ENCODE measurements at regions not wholly inside any gene's neighbourhood (a gene's known extent, or its start where the extent isn't known, plus 50 kb on each side); places are given as distances from the start of the nearest gene placed in this dataset.
"Not testable (repeated sequence)": the region's sequence is repeated elsewhere in the genome, so short reads cannot be mapped to it uniquely, and the experiment has no call there.

DNA sequence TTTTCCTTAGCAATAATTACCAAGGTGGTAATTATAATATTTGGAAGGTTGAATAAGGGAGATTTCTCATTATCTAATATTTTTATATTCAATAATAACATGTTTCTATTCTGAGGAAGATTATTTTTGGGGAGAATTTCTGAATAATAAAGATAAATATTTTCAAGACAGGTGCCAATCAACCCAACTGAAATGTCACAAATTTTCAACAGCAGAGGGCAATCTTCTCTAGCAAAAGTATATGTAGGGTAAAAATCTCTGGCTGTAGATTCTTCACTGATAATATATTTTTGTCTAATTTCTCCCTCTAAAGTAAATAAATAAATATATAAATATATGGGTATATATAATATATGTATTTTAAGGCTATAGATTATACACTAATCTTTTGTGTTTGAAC, 1187.2 kb upstream of the CRIM1 start:
- intact Hi-C loops (cut with DNase I), result no loop called here
- no peak for DNase-seq
- no peak for ATAC-seq

DNA sequence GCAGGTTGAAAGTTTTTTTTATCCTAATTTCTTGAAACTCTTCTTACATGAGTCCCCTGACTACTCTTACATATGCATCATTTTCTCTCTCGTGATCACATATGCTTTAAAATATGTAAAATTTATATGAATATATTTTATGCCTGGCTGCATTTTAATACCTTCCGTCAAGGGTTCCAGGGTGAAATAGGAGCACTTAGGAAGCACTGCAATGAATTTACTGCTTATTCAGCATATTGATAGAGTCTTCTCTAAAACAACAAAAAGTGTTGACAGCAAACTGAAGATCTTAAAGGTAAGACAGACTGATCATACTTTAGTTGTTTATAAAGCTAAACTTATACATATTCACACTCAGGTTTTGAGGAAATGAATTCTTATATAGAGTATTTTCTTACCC, 1191.6 kb upstream of the CRIM1 start:
- no peak for DNase-seq
- ATAC-seq, result no peak
- intact Hi-C loops (cut with DNase I), result no loop called here

DNA sequence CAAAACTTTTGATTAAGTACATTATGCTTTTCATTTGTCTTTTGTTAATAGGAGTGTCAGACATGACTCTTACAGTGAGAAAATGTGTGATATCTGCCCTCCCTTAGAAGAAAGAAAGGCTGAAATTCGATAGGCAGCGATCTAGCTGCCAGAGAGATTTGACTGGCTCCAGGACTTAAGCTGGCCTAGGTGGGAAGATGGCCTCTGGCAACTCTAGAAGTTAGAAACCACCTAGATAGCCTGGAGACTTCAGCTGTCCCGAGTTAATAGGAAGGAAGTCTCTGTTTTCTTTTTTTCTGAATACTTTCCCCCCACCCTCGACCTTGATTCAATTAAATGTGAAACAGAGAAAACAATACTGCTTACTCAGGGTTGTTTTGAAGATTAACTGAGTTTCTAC, 1194.7 kb upstream of the CRIM1 start:
- no peak for ATAC-seq
- intact Hi-C loops (cut with DNase I), result no loop called here
- DNase-seq, result no peak

DNA sequence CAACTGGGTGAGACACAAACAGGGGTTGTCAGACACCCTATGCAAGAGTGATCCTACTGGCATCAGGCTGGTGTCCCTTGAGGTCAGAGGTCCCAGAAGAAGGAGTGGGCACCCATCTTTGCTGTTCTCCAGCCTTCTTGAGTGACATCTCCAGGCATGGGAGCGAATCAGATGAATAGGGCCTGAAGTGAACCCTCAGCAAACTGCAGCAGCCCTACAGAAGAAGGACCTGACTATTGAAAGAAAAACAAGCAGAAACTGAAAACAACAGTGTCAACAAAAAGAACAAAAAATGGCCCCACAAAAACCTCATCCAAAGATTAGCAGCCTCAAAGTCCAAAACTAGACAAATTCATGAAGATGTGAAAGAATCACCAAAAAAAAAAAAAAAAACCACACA, 1229.7 kb upstream of the CRIM1 start:
- intact Hi-C loops (cut with DNase I), result no loop called here
- ATAC-seq (no peak), DNase-seq (no peak)

DNA sequence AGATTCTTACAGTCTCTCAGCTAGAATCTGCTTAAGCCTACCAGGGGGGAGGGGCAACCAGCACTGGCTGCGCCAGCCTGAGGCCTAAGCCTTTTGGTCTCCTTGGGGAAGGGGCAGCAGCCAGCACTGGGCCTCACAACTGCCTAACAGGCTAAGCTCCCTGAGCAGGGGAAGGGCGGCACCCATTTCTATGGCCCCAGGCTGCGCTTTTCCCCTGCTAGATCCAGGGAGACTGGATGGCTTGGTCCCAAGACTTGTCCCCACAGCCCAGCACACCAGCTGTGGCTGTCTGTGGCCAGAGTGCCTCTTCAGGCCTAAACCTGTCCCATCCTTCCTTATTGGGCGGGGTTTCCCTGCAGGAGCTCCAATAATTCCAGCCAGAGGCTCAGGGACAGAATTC, 1230.3 kb upstream of the CRIM1 start:
- ATAC-seq (no peak), DNase-seq (no peak)
- intact Hi-C loops (cut with DNase I), result no loop called here

DNA sequence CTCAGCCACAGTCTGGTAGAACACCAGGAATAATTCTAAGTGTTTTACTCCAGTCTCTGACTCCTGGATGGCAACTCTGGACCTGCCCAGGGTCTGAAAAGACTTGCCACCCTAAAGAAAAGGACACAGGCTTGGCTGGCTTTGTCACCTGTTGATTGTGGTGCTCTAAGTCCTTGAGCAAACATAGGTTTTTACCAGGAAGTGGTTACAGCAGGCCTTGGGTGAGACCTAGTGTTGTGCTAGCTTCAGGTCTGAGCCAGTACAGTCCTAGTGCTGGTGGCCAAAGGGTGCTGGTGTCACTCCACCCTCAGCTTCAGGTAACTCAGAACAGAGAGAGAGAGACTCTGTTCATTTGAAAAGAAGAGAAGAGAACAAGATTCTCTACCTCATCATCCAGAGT, 1239.4 kb upstream of the CRIM1 start:
- intact Hi-C loops (cut with DNase I), result no loop called here
- ATAC-seq (no peak), DNase-seq (no peak)

DNA sequence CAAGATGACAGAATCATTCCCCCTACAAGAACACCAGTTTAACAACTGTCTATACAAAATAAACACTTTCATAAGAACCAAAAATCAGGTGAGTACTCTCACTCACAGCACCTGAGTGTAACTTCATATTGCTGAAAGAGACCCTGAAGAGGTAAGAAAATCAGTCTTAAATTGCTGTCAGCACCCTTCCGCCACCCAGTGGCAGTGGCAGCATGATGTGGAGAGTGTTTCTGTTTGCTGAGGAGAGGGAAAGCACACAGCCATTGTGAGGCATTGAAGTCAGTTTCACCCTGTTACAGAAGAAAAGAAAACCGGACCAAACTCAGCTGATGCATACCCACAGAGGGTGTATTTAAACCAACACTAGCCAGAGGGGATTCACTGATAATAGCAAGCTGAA, 1240.8 kb upstream of the CRIM1 start:
- ATAC-seq, result no peak
- intact Hi-C loops (cut with DNase I), result no loop called here

DNA sequence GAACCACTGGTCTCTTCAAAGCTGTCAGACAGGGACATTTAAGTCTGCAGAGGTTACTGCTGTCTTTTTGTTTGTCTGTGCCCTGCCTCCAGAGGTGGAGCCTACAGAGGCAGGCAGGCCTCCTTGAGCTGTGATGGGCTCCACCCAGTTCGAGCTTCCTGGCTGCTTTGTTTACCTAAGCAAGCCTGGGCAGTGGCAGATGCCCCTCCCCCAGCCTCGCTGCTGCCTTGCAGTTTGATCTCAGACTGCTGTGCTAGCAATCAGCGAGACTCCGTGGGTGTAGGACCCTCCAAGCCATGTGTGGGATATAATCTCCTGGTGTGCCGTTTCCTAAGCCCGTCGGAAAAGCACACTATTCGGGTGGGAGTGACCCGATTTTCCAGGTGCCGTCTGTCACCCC, 1243.2 kb upstream of the CRIM1 start:
- DNase-seq; intact Hi-C loops (cut with DNase I); ATAC-seq: not testable (repeated sequence)

More for the DNA sequence above, 1240.8 kb upstream of the CRIM1 start:
- no peak for DNase-seq

DNA sequence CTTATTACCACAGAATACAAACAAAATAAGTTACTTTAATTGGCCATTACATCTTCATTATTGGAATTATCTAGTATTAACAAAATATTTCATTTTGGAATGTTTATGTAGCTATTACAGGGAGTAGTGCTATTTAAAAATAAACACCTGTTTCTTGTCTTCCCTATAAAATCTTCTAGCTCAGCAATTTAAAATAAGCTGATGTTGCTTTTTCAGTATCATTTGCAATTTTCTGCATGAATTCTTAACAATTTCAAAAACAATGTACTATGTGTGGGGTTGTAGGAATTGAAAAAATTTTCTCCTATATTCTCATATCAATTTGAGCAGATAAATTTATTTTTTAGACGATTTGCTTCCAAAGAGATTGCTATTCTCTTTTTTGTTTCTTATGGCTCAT, 1251.3 kb upstream of the CRIM1 start:
- intact Hi-C loops (cut with DNase I), result no loop called here
- ATAC-seq (no peak), DNase-seq (no peak)

DNA sequence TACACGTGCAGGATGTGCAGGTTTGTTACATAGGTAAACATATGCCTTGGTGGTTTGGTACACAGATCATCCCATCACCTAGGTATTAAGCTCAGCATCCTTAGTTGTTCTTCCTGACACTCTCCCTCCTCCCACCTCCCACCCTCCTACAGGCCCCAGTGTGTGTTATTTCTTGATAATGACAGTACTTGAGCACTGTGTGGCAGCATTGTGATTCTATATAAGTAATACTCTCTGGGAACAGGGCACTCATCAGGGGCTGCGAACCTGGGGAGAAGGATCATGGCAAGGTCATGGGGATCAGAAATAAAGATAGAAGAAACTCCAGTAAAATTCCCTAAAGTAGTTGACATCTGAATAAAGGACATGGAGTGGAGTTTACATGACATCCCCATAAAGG, 1256.2 kb upstream of the CRIM1 start:
- DNase-seq (no peak), ATAC-seq (no peak)
- intact Hi-C loops (cut with DNase I), result no loop called here

DNA sequence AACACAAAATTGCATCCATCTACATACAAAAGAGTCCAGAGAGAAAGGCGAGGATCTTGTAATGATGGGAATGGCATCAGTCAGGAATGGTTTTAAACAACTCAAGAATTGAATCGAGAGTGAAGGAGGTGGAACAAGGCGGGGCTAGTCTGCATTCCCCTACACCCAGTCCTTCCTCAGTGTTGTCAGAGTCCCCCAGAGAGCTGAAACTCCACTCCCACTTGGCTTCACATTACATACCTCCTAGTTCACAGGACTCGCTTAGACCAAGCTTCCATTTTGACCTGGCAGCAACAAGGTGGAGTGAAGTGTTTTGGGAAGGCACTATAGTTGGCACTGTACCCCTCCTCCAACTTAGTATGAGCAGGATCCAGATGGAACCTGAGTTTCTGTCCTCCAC, 1273.5 kb upstream of the CRIM1 start:
- ATAC-seq, result no peak
- no peak for DNase-seq
- intact Hi-C loops (cut with DNase I), result no loop called here

DNA sequence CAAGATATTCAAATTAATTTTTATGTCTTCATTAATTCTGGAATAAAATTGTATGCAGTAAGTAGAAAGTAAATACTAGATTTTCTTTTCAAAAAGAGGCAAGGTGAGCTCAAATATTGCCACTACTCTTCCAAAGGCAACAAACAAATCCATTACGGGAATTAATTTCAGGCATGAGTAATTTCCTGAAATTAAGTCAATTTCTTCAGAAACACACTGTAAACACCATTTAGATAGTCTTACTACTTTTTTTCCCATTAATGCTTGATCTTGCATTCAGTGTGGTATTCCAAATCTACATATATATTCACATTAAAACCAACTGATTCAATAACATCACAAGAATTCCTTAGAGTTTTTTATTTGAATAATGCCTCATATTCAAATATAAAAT, 1274.0 kb upstream of the CRIM1 start:
- ATAC-seq, result no peak
- intact Hi-C loops (cut with DNase I), result no loop called here
- DNase-seq, result no peak

DNA sequence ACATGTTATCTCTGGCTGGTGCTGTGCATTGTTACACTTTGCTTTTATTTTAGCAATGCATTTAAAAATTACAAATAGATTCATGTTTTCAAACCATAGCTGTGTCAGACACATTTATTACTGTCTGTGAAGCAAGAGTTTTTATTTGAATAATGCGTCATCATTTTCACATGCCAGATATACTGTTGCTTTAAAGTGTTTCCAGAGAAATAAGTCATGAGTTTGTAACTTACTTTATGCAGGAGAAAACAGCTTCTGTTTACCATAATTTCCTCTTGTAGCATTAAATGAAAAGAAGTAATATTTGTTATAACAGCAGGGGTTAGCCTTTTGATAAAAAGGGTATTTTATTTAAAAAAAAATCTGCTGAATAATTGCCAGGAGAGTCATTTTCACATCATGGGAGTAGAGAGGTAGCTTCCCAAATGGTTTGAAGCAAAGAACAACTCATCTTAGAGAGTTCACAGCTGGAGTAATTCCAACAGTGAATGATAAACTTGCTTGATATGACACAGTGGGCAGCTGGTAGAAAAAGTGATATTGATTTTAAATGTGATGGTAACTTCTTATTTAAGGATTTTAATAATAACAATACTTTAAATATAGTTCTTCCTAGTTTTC, 1274.5 kb upstream of the CRIM1 start:
- ATAC-seq (no peak), DNase-seq (no peak)
- intact Hi-C loops (cut with DNase I), result no loop called here

DNA sequence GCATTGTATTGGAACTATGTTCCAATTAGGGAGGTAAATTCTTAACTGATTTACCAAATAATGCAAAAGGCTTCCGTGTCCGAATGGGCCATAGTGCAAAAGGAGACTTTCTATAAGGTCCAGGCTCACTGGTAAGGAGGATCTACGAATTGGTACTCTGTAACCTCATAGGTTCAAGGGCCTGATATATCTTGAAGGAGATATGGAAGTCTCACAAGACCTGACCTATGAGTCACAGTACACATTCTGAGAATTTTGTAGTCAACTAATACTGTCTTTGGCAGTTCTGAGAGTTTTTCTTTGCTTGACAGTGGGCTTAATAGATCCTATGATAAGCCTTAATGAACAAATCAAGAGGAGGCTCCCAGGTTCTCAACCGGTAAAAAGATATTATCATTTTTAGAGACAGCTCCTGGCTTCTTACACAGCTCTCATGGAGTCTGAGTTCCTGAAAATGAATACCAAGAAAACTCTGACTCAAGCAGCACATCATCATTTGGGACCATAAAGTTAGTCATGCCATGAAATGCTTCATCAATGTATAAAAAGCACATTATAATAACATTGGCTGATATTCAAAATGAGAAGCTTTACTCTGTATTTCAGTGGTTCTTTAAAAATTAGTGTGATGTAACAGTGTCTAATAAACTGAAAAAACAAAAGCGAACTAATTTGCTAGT, 1275.2 kb upstream of the CRIM1 start:
- intact Hi-C loops (cut with DNase I), result no loop called here
- no peak for ATAC-seq

DNA sequence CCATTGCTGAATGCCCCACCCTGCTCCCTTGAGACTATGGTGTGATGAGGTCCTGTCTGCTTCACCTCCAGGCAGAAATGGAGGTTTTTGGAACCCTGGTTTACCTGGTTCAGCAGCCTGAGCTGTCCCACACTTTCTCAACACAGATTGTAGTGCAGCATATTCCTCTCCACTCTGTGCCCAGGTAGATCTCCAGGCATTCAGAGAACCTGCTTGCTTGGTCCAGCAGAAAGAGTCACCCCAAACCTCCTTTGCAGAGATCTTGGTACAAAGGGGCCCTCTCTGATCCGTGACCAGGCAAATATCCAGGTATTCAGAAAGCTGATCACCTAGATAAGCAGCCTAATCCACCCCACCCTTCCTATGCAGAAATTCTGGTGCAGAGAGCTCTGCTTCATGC, 1288.2 kb upstream of the CRIM1 start:
- no peak for ATAC-seq
- no peak for DNase-seq
- intact Hi-C loops (cut with DNase I), result no loop called here

More for the DNA sequence above, 1275.2 kb upstream of the CRIM1 start:
- DNase-seq, result no peak

DNA sequence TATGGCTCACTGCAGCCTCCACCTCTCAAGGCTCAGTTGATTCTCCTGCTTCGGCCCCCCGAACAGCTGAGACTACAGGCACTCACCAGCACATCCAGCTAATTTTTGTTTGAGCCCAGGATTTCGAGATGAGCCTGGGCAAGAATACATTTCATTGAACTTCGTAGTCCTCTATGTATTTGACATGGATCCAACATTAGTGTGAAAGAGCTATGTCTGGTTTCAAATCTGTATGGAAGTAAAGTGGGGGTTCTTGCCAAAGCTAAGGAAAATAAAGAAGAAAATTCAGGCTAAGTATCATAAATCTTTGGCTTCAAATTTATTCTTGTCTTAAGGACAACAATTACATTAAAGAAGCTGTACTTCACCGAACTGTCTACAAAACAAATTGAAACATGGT, 1291.7 kb upstream of the CRIM1 start:
- DNase-seq (no peak), ATAC-seq (no peak)
- intact Hi-C loops (cut with DNase I), result no loop called here

DNA sequence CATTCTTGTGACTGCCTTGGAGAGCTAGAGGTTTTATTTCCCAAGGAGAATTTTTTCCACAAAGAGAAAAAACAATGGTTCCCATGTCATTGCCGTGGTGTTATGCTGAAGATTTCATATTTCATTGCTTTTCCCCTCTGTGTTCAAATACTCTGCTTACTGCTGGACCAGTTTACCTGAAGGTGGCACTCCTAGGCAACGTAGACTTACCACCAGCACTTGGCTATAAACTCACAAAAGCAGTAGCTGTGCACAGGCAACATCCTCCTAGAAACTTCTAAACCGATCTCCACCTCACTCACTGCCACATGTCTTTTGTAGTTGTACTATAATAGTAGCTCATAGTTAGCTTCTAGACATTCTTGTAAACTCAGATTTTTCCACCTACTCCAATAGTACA, 1319.7 kb upstream of the CRIM1 start:
- no peak for ATAC-seq
- no peak for DNase-seq

DNA sequence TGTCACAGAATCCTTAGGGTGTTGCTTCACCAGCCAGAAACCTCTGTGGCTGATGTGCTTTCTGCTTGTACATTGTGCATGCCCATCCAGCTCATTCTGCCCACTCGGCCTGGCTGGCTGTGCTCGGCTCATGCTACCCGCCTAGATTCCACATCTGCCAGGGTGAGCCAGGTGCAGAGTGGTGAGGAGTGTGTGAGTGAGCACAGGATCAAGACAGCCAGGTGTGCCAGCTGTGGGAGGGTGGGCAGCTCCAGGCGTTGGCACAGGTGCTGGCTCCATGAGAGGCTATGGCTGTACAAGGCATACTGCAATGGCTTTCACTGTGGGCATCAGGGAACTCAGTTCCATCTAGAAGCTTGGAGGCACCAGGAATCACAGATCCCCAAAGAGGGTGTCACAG, 1321.8 kb upstream of the CRIM1 start:
- intact Hi-C loops (cut with DNase I), result no loop called here
- no peak for DNase-seq

More for the DNA sequence above, 1319.7 kb upstream of the CRIM1 start:
- intact Hi-C loops (cut with DNase I), result no loop called here

DNA sequence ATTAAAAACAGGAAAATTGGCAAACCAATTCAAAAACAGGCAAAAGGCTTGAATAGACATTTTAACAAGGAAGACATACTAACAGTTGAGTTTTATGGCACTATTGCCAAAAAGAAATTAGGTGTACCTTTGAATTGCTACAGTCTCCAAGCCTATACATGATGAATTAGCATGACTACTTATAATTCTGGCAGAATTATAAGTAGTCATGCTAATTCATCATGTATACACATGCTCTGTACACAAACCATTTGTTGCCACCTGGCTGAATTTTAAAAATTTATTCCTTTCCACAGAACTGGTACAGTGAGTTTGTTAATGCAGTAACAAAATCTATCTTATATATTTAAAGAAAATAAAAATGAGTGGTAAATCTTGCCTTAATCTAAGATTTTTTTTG, 1332.0 kb upstream of the CRIM1 start:
- ATAC-seq, result no peak
- intact Hi-C loops (cut with DNase I), result no loop called here
- DNase-seq, result no peak

More for the DNA sequence above, 1321.8 kb upstream of the CRIM1 start:
- ATAC-seq, result no peak

DNA sequence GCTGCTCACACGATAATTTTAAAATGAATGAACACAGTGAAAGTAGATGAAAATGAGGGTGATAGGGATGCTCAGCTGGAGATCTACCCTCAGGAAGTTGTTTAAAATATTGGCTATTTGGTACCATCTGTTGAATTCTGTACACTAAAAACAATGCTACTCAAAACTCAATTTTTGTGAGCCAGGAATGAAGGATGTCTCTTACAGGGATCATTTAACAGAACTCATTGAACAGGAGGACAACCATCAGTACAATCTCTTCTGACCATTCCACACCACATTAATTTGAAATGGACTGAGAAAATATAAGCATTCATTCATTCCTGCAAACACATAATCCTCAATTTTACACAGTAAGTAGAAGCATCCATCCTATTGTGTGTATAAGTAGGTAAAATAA, 1355.1 kb upstream of the CRIM1 start:
- ATAC-seq (no peak), DNase-seq (no peak)
- intact Hi-C loops (cut with DNase I), result no loop called here

DNA sequence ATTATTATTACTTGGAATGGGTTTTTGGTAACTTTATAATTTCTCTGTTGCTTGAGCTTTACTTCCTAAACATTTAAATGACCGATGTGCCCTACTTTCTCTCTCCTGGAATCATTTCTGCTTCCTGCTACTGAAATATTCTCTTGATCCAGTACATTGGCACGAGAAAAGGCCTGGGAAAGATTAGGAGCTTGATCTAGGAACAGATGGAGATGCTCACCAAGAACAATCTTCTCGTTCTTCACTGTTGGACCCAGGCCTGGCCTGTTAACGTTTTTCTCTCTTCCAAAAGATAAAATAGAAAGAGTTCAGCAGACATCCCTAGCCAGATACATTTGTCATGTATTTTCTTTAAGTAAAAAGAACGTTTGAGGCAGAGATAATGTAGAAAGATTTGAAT, 1356.8 kb upstream of the CRIM1 start:
- intact Hi-C loops (cut with DNase I), result no loop called here
- no peak for DNase-seq
- ATAC-seq, result no peak
